ENCODE measurements at regions not wholly inside any gene's neighbourhood (a gene's known extent, or its start where the extent isn't known, plus 50 kb on each side); places are given as distances from the start of the nearest gene placed in this dataset.

GRCh38 chr7:19247017-19247416 is 101.8 kb upstream of the FERD3L start:
- CTCF ChIA-PET, result no interaction called here
- POLR2A ChIA-PET, result no interaction called here

GRCh38 chr7:19242246-19242645 is 97.0 kb upstream of the FERD3L start:
- ChIA-PET POLR2A (no interaction called here), CTCF (no interaction called here)

GRCh38 chr7:19239951-19240350 is 94.7 kb upstream of the FERD3L start:
- CTCF ChIA-PET, result no interaction called here
- POLR2A ChIA-PET, result no interaction called here

- POLR2A ChIA-PET, result no interaction called here
- CTCF ChIA-PET, result interaction anchor here (0.6 kb wide), 1 partner anchor 103 kb away, joined by 4 read pairs; no protein-coding TSS in a partner anchor
Measured at GRCh38 chr7:19235680-19236079, 90.5 kb upstream of the FERD3L start.

- CTCF ChIA-PET, result no interaction called here
- POLR2A ChIA-PET, result no interaction called here
Measured at GRCh38 chr7:19224951-19225350, 79.7 kb upstream of the FERD3L start.

GRCh38 chr7:19215412-19215811 is 70.2 kb upstream of the FERD3L start:
- POLR2A ChIA-PET, result no interaction called here
- CTCF ChIA-PET, result no interaction called here

- CTCF ChIA-PET, result no interaction called here
- POLR2A ChIA-PET, result no interaction called here
Measured at GRCh38 chr7:19213746-19214145, 68.5 kb upstream of the FERD3L start.

GRCh38 chr7:19210893-19211413 is 65.7 kb upstream of the FERD3L start:
- POLR2A ChIA-PET, result no interaction called here
- CTCF ChIA-PET, result interaction anchor here (0.5 kb wide), 1 partner anchor 199 kb away, joined by 3 read pairs; no protein-coding TSS in a partner anchor

- POLR2A ChIA-PET, result no interaction called here
- CTCF ChIA-PET, result no interaction called here
Measured at GRCh38 chr7:19209166-19209696, 64.0 kb upstream of the FERD3L start.

GRCh38 chr7:19206721-19207120 is 61.5 kb upstream of the FERD3L start:
- ChIA-PET POLR2A (no interaction called here), CTCF (no interaction called here)

GRCh38 chr7:19203686-19204085 is 58.5 kb upstream of the FERD3L start:
- POLR2A ChIA-PET, result no interaction called here
- CTCF ChIA-PET, result no interaction called here

- ChIA-PET POLR2A (no interaction called here), CTCF (no interaction called here)
Measured at GRCh38 chr7:19202599-19202998, 57.4 kb upstream of the FERD3L start.
